ENCODE measurements at regions not wholly inside any gene's neighbourhood (a gene's known extent, or its start where the extent isn't known, plus 50 kb on each side); places are given as distances from the start of the nearest gene placed in this dataset.
"Not testable (repeated sequence)": the region's sequence is repeated elsewhere in the genome, so short reads cannot be mapped to it uniquely, and the experiment has no call there.

DNA sequence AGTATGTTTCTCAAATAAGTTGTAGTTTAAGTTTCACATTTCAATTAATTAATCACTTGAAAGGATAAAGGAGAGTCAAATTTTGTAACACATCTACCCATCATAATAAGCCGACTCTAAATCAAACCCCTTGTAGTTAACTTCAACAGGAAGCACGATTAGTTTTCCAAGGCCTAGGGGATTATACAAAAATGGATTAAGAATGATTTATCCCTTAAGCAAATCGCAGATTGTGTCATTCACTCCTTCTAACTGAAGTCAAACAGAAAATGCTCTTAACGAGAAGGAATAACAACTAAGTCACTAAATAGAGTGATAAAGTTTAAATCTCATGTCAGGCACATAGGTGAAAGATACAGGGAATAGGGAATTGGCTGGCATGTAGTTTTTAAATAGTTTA is 792.8 kb downstream of the ZPLD1 start:
- no peak for ATAC-seq (ENCODE audit: insufficient read depth, low FRiP score)

DNA sequence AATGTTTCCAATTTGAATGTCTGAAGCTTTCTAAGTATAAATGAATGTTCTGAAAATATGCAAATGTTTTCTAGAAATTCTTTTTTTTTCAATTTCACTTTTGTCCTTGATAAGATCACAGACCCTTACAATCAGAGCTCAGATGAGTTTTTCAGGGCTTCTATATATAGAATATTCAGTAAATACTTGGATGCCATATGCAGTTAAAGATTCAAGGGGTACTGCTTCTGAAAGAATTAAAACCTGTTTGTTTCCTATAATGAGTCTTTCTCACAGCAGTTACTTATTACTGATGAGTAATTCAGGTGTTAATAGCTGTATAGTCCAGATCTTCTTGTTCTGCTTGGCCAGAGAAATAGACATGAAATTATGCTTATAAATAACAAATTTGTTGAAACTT is 812.6 kb downstream of the ZPLD1 start:
- H3K9me3 ChIP-seq (ENCODE audit: control insufficient read depth in 4 of 4, insufficient read depth in 3 of 4, low read length in 3 of 4) = no peaks in the 10 kb centered on the region
- no peaks in the 10 kb centered on the region for H3K4me1 ChIP-seq (ENCODE audit: control insufficient read depth in 5 of 5, insufficient read depth in 5 of 5, low read length in 5 of 5)
- H3K27ac ChIP-seq (ENCODE audit: low read depth in 1 of 2, low read length in 1 of 2) = no peak overlapping the region
- no peak overlapping the region for H3K4me3 ChIP-seq
- TF ChIP-seq, protein P1, sequence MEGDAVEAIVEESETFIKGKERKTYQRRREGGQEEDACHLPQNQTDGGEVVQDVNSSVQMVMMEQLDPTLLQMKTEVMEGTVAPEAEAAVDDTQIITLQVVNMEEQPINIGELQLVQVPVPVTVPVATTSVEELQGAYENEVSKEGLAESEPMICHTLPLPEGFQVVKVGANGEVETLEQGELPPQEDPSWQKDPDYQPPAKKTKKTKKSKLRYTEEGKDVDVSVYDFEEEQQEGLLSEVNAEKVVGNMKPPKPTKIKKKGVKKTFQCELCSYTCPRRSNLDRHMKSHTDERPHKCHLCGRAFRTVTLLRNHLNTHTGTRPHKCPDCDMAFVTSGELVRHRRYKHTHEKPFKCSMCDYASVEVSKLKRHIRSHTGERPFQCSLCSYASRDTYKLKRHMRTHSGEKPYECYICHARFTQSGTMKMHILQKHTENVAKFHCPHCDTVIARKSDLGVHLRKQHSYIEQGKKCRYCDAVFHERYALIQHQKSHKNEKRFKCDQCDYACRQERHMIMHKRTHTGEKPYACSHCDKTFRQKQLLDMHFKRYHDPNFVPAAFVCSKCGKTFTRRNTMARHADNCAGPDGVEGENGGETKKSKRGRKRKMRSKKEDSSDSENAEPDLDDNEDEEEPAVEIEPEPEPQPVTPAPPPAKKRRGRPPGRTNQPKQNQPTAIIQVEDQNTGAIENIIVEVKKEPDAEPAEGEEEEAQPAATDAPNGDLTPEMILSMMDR (IDR thresholded peaks at IDR 0.05; ENCODE audit: control extremely low read depth, extremely low read depth) = no peak
- no peak overlapping the region for H3K9ac ChIP-seq (ENCODE audit: insufficient read depth in 1 of 2, low read length in 2 of 2)
- ATAC-seq (ENCODE audit: insufficient read depth, low FRiP score) (no peak), DNase-seq (no peak)
- H3K36me3 ChIP-seq (ENCODE audit: control insufficient read depth in 4 of 4, insufficient read depth in 4 of 4, low read length in 4 of 4) = no peaks in the 10 kb centered on the region
- no peaks in the 10 kb centered on the region for H3K27me3 ChIP-seq (ENCODE audit: control insufficient read depth in 3 of 3, insufficient read depth in 3 of 3, low read length in 2 of 3)

More for the DNA sequence above, 792.8 kb downstream of the ZPLD1 start:
- H3K36me3 ChIP-seq (ENCODE audit: control insufficient read depth in 4 of 4, insufficient read depth in 4 of 4, low read length in 4 of 4) = no peaks in the 10 kb centered on the region
- H3K9me3 ChIP-seq (ENCODE audit: control insufficient read depth in 4 of 4, insufficient read depth in 3 of 4, low read length in 3 of 4) = no peaks in the 10 kb centered on the region
- 81 to 86% methylated on average over 4 of the region's 4 CpGs for WGBS, 2 donors
- no peak overlapping the region for H3K9ac ChIP-seq (ENCODE audit: insufficient read depth in 1 of 2, low read length in 2 of 2)
- no peak overlapping the region for H3K27ac ChIP-seq (ENCODE audit: low read depth in 1 of 2, low read length in 1 of 2)
- H3K4me3 ChIP-seq = no peak overlapping the region
- TF ChIP-seq, protein P1 (IDR thresholded peaks at IDR 0.05; ENCODE audit: control extremely low read depth, extremely low read depth) = no peak
- H3K27me3 ChIP-seq (ENCODE audit: control insufficient read depth in 3 of 3, insufficient read depth in 3 of 3, low read length in 2 of 3) = no peaks in the 10 kb centered on the region
- no peaks in the 10 kb centered on the region for H3K4me1 ChIP-seq (ENCODE audit: control insufficient read depth in 5 of 5, insufficient read depth in 5 of 5, low read length in 5 of 5)
- no peak for DNase-seq

DNA sequence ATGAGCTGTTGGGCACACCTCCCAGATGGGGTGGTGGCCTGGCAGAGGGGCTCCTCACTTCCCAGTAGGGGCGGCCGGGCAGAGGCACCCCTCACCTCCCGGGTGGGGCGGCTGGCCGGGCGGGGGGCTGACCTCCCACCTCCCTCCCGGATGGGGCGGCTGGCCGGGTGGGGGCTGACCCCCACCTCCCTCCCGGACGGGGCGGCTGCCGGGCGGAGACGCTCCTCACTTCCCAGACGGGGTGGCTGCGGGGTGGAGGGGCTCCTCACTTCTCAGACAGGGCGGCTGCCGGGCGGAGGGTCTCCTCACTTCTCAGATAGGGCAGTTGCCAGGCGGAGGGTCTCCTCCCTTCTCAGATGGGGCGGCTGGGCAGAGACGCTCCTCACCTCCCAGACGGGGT is 820.0 kb downstream of the ZPLD1 start:
- WGBS, 2 donors = 92 to 96% methylated on average over 20 to 21 of the region's 24 CpGs
- H3K27me3 ChIP-seq (ENCODE audit: control insufficient read depth in 3 of 3, insufficient read depth in 3 of 3, low read length in 2 of 3); H3K9me3 ChIP-seq (ENCODE audit: control insufficient read depth in 4 of 4, insufficient read depth in 3 of 4, low read length in 3 of 4); ATAC-seq (ENCODE audit: insufficient read depth, low FRiP score); H3K4me1 ChIP-seq (ENCODE audit: control insufficient read depth in 5 of 5, insufficient read depth in 5 of 5, low read length in 5 of 5); H3K36me3 ChIP-seq (ENCODE audit: control insufficient read depth in 4 of 4, insufficient read depth in 4 of 4, low read length in 4 of 4); H3K27ac ChIP-seq (ENCODE audit: low read depth in 1 of 2, low read length in 1 of 2); DNase-seq; H3K4me3 ChIP-seq; H3K9ac ChIP-seq (ENCODE audit: insufficient read depth in 1 of 2, low read length in 2 of 2): not testable (repeated sequence)

DNA sequence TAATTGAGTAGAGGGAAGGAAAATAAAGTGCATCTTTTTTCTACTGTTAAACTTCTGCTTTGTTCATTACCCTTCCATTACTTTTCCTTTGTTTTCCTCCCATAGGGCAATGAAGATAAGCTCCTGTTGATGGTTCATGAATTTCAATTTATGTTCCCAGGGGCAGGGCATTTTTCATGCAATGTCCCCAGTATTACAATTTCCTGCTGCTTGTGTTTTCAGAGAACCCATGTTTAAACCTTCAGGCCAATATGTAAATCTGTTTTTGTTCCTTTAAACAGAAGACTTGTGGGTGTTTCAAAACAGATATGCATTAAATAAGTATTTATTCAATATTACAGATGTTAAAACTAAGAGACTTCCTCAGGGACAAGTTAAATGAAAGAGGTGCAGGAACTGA is 834.5 kb downstream of the ZPLD1 start:
- no peaks in the 10 kb centered on the region for H3K4me1 ChIP-seq (ENCODE audit: control insufficient read depth in 5 of 5, insufficient read depth in 5 of 5, low read length in 5 of 5)
- DNase-seq (no peak), ATAC-seq (ENCODE audit: insufficient read depth, low FRiP score) (no peak)
- H3K36me3 ChIP-seq (ENCODE audit: control insufficient read depth in 4 of 4, insufficient read depth in 4 of 4, low read length in 4 of 4) = no peaks in the 10 kb centered on the region
- no peak overlapping the region for H3K4me3 ChIP-seq
- H3K9me3 ChIP-seq (ENCODE audit: control insufficient read depth in 4 of 4, insufficient read depth in 3 of 4, low read length in 3 of 4) = peaks cover 0 to 8% (median 0%) of the 10 kb centered on the region in 4 donors
- no peak overlapping the region for H3K9ac ChIP-seq (ENCODE audit: insufficient read depth in 1 of 2, low read length in 2 of 2)
- TF ChIP-seq, protein P1 (IDR thresholded peaks at IDR 0.05; ENCODE audit: control extremely low read depth, extremely low read depth) = no peak
- no peak overlapping the region for H3K27ac ChIP-seq (ENCODE audit: low read depth in 1 of 2, low read length in 1 of 2)
- no peaks in the 10 kb centered on the region for H3K27me3 ChIP-seq (ENCODE audit: control insufficient read depth in 3 of 3, insufficient read depth in 3 of 3, low read length in 2 of 3)

Measured in lung (tissue), 11 donors.